ENCODE measurements at regions not wholly inside any gene's neighbourhood (a gene's known extent, or its start where the extent isn't known, plus 50 kb on each side); places are given as distances from the start of the nearest gene placed in this dataset.

DNA sequence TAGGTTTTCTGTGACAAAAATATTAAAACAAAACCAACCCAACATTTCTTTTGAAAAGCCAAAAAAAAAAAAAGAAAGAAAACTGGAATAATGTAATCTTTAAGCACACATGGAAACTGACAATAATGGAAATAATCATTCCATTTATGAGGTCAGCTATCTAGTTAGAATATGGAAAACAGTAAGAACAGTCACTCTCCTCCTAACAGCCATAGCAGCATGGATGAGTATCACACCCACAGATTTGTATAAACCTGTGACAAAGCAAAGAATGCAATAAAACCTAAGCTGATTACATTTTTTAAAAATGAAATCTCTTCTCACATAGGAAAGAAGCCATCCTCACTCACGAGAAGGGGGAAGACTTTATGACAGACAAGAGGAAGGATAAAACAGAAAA is 437.8 kb downstream of the NYAP2 start:
- no peaks in the 10 kb centered on the region for H3K27me3 ChIP-seq
- ATAC-seq (no peak), DNase-seq (no peak)
- WGBS, 4 donors: 52 to 77% (median 61%) methylated on average over 1 of the region's 1 CpG
- no peaks in the 10 kb centered on the region for H3K9me3 ChIP-seq
- no peak overlapping the region for H3K4me3 ChIP-seq
- no peaks in the 10 kb centered on the region for H3K4me1 ChIP-seq
- intact Hi-C loops (cut with DNase I): no loop called here
- H3K27ac ChIP-seq: no peak overlapping the region
- H3K36me3 ChIP-seq: no peaks in the 10 kb centered on the region
- no peak for TF ChIP-seq POLR2A (IDR thresholded peaks at IDR 0.05)
- TF ChIP-seq, protein P1, sequence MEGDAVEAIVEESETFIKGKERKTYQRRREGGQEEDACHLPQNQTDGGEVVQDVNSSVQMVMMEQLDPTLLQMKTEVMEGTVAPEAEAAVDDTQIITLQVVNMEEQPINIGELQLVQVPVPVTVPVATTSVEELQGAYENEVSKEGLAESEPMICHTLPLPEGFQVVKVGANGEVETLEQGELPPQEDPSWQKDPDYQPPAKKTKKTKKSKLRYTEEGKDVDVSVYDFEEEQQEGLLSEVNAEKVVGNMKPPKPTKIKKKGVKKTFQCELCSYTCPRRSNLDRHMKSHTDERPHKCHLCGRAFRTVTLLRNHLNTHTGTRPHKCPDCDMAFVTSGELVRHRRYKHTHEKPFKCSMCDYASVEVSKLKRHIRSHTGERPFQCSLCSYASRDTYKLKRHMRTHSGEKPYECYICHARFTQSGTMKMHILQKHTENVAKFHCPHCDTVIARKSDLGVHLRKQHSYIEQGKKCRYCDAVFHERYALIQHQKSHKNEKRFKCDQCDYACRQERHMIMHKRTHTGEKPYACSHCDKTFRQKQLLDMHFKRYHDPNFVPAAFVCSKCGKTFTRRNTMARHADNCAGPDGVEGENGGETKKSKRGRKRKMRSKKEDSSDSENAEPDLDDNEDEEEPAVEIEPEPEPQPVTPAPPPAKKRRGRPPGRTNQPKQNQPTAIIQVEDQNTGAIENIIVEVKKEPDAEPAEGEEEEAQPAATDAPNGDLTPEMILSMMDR (IDR thresholded peaks at IDR 0.05): no peak

DNA sequence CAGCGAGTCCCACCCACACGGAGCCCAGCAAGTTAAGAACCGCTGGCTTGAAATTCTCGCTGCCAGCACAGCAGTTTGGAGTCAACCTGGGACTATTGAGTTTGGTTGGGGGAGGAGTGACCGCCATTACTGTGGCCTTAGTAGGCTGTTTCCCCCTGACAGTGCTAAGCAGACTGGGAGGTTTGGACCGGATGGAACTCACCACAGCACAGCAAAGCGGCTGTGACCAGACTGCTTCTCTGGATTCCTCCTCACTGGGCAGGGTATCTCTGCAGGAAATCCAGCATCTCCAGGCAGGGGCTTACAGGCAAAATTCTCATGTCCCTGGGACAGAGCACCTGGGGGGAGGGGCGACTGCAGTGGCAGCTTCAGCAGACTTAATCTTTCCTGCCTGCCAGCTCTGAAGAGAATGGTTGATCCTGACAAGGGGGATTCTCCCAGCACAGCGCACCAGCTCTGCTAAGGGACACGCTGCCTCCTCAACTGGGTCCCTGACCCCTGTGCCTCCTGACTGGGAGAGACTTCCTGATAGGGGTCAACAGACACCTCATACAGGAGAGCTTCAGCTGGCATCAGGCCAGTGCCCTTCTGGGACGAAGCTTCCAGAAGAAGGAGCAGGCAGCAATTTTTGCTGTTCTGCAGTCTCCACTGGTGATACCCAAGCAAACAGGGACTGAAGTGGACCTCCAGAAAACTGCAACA is 425.4 kb downstream of the NYAP2 start:
- H3K36me3 ChIP-seq: no peaks in the 10 kb centered on the region
- no peaks in the 10 kb centered on the region for H3K4me1 ChIP-seq
- no peak overlapping the region for H3K4me3 ChIP-seq
- ATAC-seq (no peak), DNase-seq (peak in 1 of 5 donors; percentile 26)
- intact Hi-C loops (cut with DNase I): no loop called here
- peaks cover 0 to 21% (median 0%) of the 10 kb centered on the region in 12 donors for H3K9me3 ChIP-seq
- no peak overlapping the region for H3K27ac ChIP-seq
- 70 to 80% (median 73%) methylated on average over 10 to 11 of the region's 11 CpGs for WGBS, 4 donors
- no peaks in the 10 kb centered on the region for H3K27me3 ChIP-seq
- TF ChIP-seq, protein P1 (IDR thresholded peaks at IDR 0.05): no peak
- TF ChIP-seq POLR2A (IDR thresholded peaks at IDR 0.05): no peak

DNA sequence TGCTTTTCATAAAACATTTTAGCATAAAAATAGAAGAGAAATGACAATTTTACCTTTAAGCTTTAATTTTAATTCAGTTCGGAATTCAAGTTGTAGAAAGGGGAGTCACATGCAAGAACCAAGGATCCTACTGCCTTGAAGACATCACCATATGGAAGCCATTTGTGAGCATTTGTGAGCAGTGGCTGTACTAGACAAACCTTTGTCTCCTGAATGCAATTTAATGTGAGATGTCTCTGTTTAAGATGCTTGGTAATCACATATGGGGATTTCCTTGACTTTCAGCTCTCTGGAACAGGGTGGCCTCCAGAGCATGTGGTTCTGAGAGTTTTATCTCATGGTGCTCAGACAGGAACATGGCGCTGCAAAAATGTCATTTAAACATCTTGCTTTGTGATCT is 421.8 kb downstream of the NYAP2 start:
- ATAC-seq (no peak), DNase-seq (no peak)
- Histone ChIP-seq H3K4me1 (no peaks in the 10 kb centered on the region), H3K27me3 (no peaks in the 10 kb centered on the region), H3K27ac (no peak overlapping the region), H3K9me3 (peaks cover 0 to 5% (median 0%) of the 10 kb centered on the region in 12 donors), H3K4me3 (no peak overlapping the region), H3K36me3 (no peaks in the 10 kb centered on the region)
- intact Hi-C loops (cut with DNase I): no loop called here
- WGBS, 4 donors: 72 to 87% (median 73%) methylated on average over 2 of the region's 2 CpGs
- TF ChIP-seq, protein P1 (IDR thresholded peaks at IDR 0.05): no peak
- TF ChIP-seq POLR2A (IDR thresholded peaks at IDR 0.05): no peak

DNA sequence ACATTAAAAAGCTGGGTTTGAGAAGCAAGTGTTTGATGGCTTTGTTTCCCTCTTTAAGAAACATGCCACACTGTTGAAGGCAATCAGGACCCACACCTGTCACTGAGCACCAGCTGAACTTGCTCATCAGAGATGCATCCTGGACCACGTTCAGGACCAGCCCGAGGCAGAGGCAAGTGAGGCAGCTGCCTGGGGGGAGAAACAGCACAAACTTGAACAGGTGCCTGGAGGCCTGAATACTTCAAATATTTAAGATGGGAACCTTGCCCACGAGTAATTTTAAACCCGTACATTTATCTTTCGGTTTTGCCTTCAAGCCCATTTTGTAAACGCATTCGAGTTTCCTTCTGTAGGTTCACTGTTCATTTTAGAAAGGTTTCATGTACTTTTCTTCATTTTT is 421.3 kb downstream of the NYAP2 start:
- Histone ChIP-seq H3K36me3 (no peaks in the 10 kb centered on the region), H3K27me3 (no peaks in the 10 kb centered on the region), H3K4me1 (no peaks in the 10 kb centered on the region), H3K4me3 (no peak overlapping the region), H3K27ac (no peak overlapping the region), H3K9me3 (no peaks in the 10 kb centered on the region)
- ATAC-seq: no peak
- 74 to 83% (median 79%) methylated on average over 7 of the region's 7 CpGs for WGBS, 4 donors
- intact Hi-C loops (cut with DNase I): no loop called here
- no peak for DNase-seq
- no peak for TF ChIP-seq POLR2A (IDR thresholded peaks at IDR 0.05)
- TF ChIP-seq, protein P1 (IDR thresholded peaks at IDR 0.05): no peak

Measured in heart left ventricle (tissue), 16 donors.